Neural progenitor cell (in vitro differentiated cells): ENCODE measurements at regions not wholly inside any gene's neighbourhood (a gene's known extent, or its start where the extent isn't known, plus 50 kb on each side); places are given as distances from the start of the nearest gene placed in this dataset.

Experiments used
- CTCF ChIP-seq: fragments of 200-600 bp; sonication (generic); IDR thresholded peaks from 2 replicates; pipeline ENCODE4 v1.5.1; 2017; ENCODE audit warnings: antibody characterized with exemption, mild to moderate bottlenecking
- EZH2 ChIP-seq: fragments of 200-600 bp; sonication (generic); IDR thresholded peaks from 2 replicates; pipeline ENCODE4 v1.6.1; 2017; ENCODE audit warnings: antibody characterized with exemption, mild to moderate bottlenecking, moderate library complexity
- EZH2phosphoT487 ChIP-seq: fragments of 200-600 bp; sonication (generic); IDR thresholded peaks from 2 replicates; pipeline ENCODE4 v1.6.1; 2017; ENCODE audit warnings: antibody characterized with exemption

- TF ChIP-seq CTCF, result no peak
- no peak for TF ChIP-seq EZH2
- no peak for TF ChIP-seq EZH2phosphoT487
These were observed 350.4 kb downstream of the BMP4 start for GRCh38 chr14:53606203-53606602.
